Spleen (tissue), 7 donors: ENCODE measurements at regions not wholly inside any gene's neighbourhood (a gene's known extent, or its start where the extent isn't known, plus 50 kb on each side); places are given as distances from the start of the nearest gene placed in this dataset.

ENCODE experiments used
- POLR2A ChIP-seq, 3 donors: fragments of 450-650 bp; IDR thresholded peaks; one replicate each; pipeline ENCODE4 v1.5.1; 2017; ENCODE audit warnings: antibody characterized with exemption in 3 of 3, mild to moderate bottlenecking in 1 of 3
- POLR2AphosphoS5 ChIP-seq, 3 donors: sonication (generic); formaldehyde crosslinking; IDR thresholded peaks; one replicate each; pipeline ENCODE4 v1.5.1; 2017; ENCODE audit warnings: antibody characterized with exemption in 3 of 3
- TF ChIP-seq, protein P1 (sequence below), 11 experiments: fragments of 200-600 bp in 7 of 11; fragments of 450-650 bp in 4 of 11; sonication (generic) in 4 of 11; IDR thresholded peaks in 8 of 11; conservative IDR thresholded peaks in 3 of 11; 1 replicate in 7 of 11; 2 replicates in 4 of 11; pipeline versions ENCODE4 v1.4.0 to v1.8.0; 2016 to 2021; ENCODE audit warnings: antibody characterized with exemption in 11 of 11, inconsistent platforms in 4 of 11, mild to moderate bottlenecking in 1 of 11
- donor health status: DM: no; HTN: no; CAD: no; lungs with moderate emphysema.
- donor health status: DM: no; HTN: no; CAD: no.
- donor health status: DM: no; HTN: no; CAD: no.

DNA sequence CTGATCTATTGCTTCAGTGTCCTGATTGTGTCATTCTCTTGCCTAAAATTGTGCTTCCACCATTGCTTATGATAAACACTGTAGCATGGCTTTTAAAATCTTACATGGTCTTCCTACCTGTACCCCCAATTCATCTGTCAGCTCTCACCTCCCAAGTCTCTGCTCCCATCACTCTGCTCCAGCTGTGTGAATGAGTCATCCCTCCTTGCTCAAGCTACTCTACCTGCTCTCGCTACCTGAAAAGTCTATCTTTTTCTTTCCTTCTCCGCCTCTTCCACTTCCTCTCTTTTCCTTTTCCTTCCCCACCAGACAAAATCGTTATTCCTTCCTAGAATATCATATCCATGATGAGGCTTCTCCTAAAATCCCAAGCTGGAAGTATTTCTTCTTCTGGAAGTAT is 341.7 kb downstream of the PRELID2 start:
- TF ChIP-seq, protein P1, sequence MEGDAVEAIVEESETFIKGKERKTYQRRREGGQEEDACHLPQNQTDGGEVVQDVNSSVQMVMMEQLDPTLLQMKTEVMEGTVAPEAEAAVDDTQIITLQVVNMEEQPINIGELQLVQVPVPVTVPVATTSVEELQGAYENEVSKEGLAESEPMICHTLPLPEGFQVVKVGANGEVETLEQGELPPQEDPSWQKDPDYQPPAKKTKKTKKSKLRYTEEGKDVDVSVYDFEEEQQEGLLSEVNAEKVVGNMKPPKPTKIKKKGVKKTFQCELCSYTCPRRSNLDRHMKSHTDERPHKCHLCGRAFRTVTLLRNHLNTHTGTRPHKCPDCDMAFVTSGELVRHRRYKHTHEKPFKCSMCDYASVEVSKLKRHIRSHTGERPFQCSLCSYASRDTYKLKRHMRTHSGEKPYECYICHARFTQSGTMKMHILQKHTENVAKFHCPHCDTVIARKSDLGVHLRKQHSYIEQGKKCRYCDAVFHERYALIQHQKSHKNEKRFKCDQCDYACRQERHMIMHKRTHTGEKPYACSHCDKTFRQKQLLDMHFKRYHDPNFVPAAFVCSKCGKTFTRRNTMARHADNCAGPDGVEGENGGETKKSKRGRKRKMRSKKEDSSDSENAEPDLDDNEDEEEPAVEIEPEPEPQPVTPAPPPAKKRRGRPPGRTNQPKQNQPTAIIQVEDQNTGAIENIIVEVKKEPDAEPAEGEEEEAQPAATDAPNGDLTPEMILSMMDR (IDR thresholded peaks at IDR 0.05 in 8 of 11, conservative IDR thresholded peaks at IDR 0.05 in 3 of 11), result no peak
- no peak for TF ChIP-seq POLR2AphosphoS5 (IDR thresholded peaks at IDR 0.05)
- no peak for TF ChIP-seq POLR2A (IDR thresholded peaks at IDR 0.05)
